ENCODE measurements at regions not wholly inside any gene's neighbourhood (a gene's known extent, or its start where the extent isn't known, plus 50 kb on each side); places are given as distances from the start of the nearest gene placed in this dataset.
"Not testable (repeated sequence)": the region's sequence is repeated elsewhere in the genome, so short reads cannot be mapped to it uniquely, and the experiment has no call there.

GRCh38 chr2:138919120-138919747 is 139.0 kb upstream of the NXPH2 start:
- DNase-seq: no peak

GRCh38 chr2:138910427-138910826 is 130.2 kb upstream of the NXPH2 start:
- no peak for DNase-seq

GRCh38 chr2:138906549-138906948 is 126.4 kb upstream of the NXPH2 start:
- DNase-seq: no peak

GRCh38 chr2:138902239-138902871 is 122.2 kb upstream of the NXPH2 start:
- no peak for DNase-seq

GRCh38 chr2:138901530-138901929 is 121.3 kb upstream of the NXPH2 start:
- DNase-seq: no peak

- no peak for DNase-seq
These were observed 118.7 kb upstream of the NXPH2 start for GRCh38 chr2:138898855-138899254.

- no peak for DNase-seq
These were observed 117.1 kb upstream of the NXPH2 start for GRCh38 chr2:138897274-138897673.

- DNase-seq: no peak
These were observed 113.6 kb upstream of the NXPH2 start for GRCh38 chr2:138893746-138894145.

GRCh38 chr2:138881126-138881525 is 100.9 kb upstream of the NXPH2 start:
- no peak for DNase-seq

GRCh38 chr2:138879931-138880330 is 99.7 kb upstream of the NXPH2 start:
- no peak for DNase-seq

- DNase-seq: no peak
These were observed 97.2 kb upstream of the NXPH2 start for GRCh38 chr2:138877421-138877820.

- no peak for DNase-seq
These were observed 94.1 kb upstream of the NXPH2 start for GRCh38 chr2:138874251-138874650.

GRCh38 chr2:138872116-138872515 is 91.9 kb upstream of the NXPH2 start:
- not testable (repeated sequence) for DNase-seq

- no peak for DNase-seq
These were observed 91.1 kb upstream of the NXPH2 start for GRCh38 chr2:138871312-138871711.

- no peak for DNase-seq
These were observed 87.2 kb upstream of the NXPH2 start for GRCh38 chr2:138867341-138867740.

- no peak for DNase-seq
These were observed 86.6 kb upstream of the NXPH2 start for GRCh38 chr2:138866797-138867196.

- DNase-seq: no peak
These were observed 73.6 kb upstream of the NXPH2 start for GRCh38 chr2:138853761-138854160.

- no peak for DNase-seq
These were observed 73.1 kb upstream of the NXPH2 start for GRCh38 chr2:138853296-138853695.

GRCh38 chr2:138846216-138846821 is 66.1 kb upstream of the NXPH2 start:
- peak; percentile 24 for DNase-seq

GRCh38 chr2:138842341-138842740 is 62.2 kb upstream of the NXPH2 start:
- no peak for DNase-seq

- no peak for DNase-seq
These were observed 61.3 kb upstream of the NXPH2 start for GRCh38 chr2:138841459-138841858.

- no peak for DNase-seq
These were observed 58.8 kb upstream of the NXPH2 start for GRCh38 chr2:138838851-138839620.

GRCh38 chr2:138831691-138832090 is 51.5 kb upstream of the NXPH2 start:
- no peak for DNase-seq
